Common myeloid progenitor, CD34-positive (primary cell): ENCODE measurements at regions not wholly inside any gene's neighbourhood (a gene's known extent, or its start where the extent isn't known, plus 50 kb on each side); places are given as distances from the start of the nearest gene placed in this dataset.

Experiments
- CTCF ChIA-PET: fragments of 350-600 bp; sonication (Branson Sonifier 250); formaldehyde crosslinking; loops from one replicate; lab custom pipeline; 2021; ENCODE audit warnings: antibody characterized with exemption; lab: Charles Lee
- POLR2A ChIA-PET: fragments of 350-600 bp; sonication (Branson Sonifier 250); formaldehyde crosslinking; loops from one replicate; lab custom pipeline; 2021; ENCODE audit warnings: antibody characterized with exemption; lab: Charles Lee
- DNase-seq, 3 donors: peaks; one replicate each; pipeline versions ENCODE4 v3.0.0 to v3.0.0-alpha.2; 2013
- H3K27ac ChIP-seq, 2 experiments: 1 replicate in 1 of 2; 2 replicates in 1 of 2; pipeline ENCODE4 v1.7.0; 2013; ENCODE audit warnings: inconsistent platforms in 2 of 2, low read length in 2 of 2, mild to moderate bottlenecking in 2 of 2, low read depth in 1 of 2, moderate library complexity in 1 of 2; ENCODE audit not compliant: severe bottlenecking in 2 of 2, insufficient read depth in 1 of 2, poor library complexity in 1 of 2
- H3K27me3 ChIP-seq, 5 experiments: replicated peaks in 2 of 5; 1 replicate in 3 of 5; 2 replicates in 2 of 5; pipeline versions ENCODE4 v1.6.1 to v1.7.0; 2013; ENCODE audit warnings: low read length in 4 of 5, mild to moderate bottlenecking in 2 of 5, moderate library complexity in 2 of 5, inconsistent platforms in 1 of 5; ENCODE audit not compliant: insufficient read depth in 5 of 5, control insufficient read depth in 4 of 5
- H3K36me3 ChIP-seq, 4 experiments: 1 replicate in 2 of 4; 2 replicates in 2 of 4; pipeline versions ENCODE4 v1.6.1 to v1.7.0; 2013; ENCODE audit warnings: low read length in 3 of 4, control low read depth in 1 of 4, mild to moderate bottlenecking in 1 of 4; ENCODE audit not compliant: control insufficient read depth in 4 of 4, insufficient read depth in 4 of 4
- H3K4me1 ChIP-seq, 4 experiments: 1 replicate in 3 of 4; 2 replicates in 1 of 4; pipeline versions ENCODE4 v1.6.1 to v1.7.1; 2013; ENCODE audit warnings: low read length in 3 of 4, mild to moderate bottlenecking in 3 of 4, control low read depth in 1 of 4, inconsistent platforms in 1 of 4, moderate library complexity in 1 of 4; ENCODE audit not compliant: control insufficient read depth in 4 of 4, insufficient read depth in 4 of 4; ENCODE audit errors: control extremely low read depth in 1 of 4
- H3K4me3 ChIP-seq, 7 experiments: 1 replicate in 4 of 7; 2 replicates in 3 of 7; pipeline versions ENCODE4 v1.5.1 to v1.7.0; 2013; ENCODE audit warnings: mild to moderate bottlenecking in 7 of 7, low read length in 6 of 7, moderate library complexity in 6 of 7, inconsistent platforms in 2 of 7, low read depth in 2 of 7, control low read depth in 1 of 7; ENCODE audit not compliant: insufficient read depth in 4 of 7, control insufficient read depth in 1 of 7; ENCODE audit errors: extremely low read depth in 1 of 7
- H3K9me3 ChIP-seq, 5 experiments: 1 replicate in 4 of 5; 2 replicates in 1 of 5; pipeline versions ENCODE4 v1.6.1 to v1.7.1; 2013; ENCODE audit warnings: low read length in 4 of 5, mild to moderate bottlenecking in 2 of 5, inconsistent platforms in 1 of 5, low read depth in 1 of 5, moderate library complexity in 1 of 5; ENCODE audit not compliant: control insufficient read depth in 4 of 5, insufficient read depth in 2 of 5; ENCODE audit errors: control extremely low read depth in 1 of 5
- WGBS: methylation state at CpG from one replicate; pipeline ENCODE4 v1.1.5; 2013; ENCODE audit not compliant: insufficient coverage; 5-methylcytosine and 5-hydroxymethylcytosine counted together

DNA sequence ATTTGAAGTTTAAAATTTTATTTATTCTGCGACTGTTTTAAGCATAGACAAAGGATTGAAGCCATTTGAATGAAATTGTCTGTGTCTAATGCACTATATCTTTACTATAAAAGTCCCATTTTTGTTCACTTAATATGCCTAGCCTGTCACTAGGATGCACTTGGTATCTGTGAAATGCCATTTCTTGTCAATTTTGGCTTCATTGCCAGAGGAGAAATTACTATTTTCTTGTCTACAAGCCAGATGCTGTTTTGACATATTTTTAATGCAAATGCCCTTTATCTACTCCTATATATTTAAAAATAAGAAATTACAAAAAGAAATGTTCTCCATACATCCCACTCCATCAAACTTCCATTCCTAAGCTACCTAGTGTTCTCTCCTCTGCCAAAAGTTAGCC is 1704.5 kb upstream of the RAG2 start:
- no peaks in the 10 kb centered on the region for H3K4me1 ChIP-seq
- H3K27me3 ChIP-seq = no peaks in the 10 kb centered on the region
- WGBS = no CpG with 5 or more reads among the region's 1 CpG
- no peak for DNase-seq
- ChIA-PET CTCF (no interaction called here), POLR2A (no interaction called here)
- no peaks in the 10 kb centered on the region for H3K9me3 ChIP-seq
- no peaks in the 10 kb centered on the region for H3K36me3 ChIP-seq
- no peak overlapping the region for H3K27ac ChIP-seq
- no peak overlapping the region for H3K4me3 ChIP-seq

DNA sequence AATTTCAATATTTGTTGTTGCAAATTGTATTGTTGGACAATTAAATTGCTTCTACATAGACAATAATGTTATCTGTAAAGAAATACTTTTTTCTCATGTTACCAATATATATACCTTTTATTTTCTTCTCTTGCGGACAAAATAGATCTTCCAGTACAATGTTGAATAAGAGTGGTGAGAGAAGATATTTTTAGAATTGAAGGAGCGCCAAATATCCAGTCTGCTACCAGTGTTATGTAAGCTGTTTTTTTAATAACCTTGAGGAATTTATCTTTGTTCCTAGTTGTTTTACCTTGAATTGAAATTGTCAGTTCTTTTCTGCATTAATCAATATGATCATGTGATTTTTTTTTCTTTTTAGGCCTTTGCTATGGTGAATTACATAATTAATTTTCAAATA is 1702.5 kb upstream of the RAG2 start:
- H3K9me3 ChIP-seq = peaks cover 0 to 5% (median 3%) of the 10 kb centered on the region in 5 experiments
- no peak for DNase-seq
- WGBS = no CpG with 5 or more reads among the region's 2 CpGs
- H3K4me3 ChIP-seq = no peak overlapping the region
- H3K4me1 ChIP-seq = no peaks in the 10 kb centered on the region
- ChIA-PET CTCF (no interaction called here), POLR2A (no interaction called here)
- H3K27ac ChIP-seq = no peak overlapping the region
- H3K27me3 ChIP-seq = no peaks in the 10 kb centered on the region
- H3K36me3 ChIP-seq = no peaks in the 10 kb centered on the region

DNA sequence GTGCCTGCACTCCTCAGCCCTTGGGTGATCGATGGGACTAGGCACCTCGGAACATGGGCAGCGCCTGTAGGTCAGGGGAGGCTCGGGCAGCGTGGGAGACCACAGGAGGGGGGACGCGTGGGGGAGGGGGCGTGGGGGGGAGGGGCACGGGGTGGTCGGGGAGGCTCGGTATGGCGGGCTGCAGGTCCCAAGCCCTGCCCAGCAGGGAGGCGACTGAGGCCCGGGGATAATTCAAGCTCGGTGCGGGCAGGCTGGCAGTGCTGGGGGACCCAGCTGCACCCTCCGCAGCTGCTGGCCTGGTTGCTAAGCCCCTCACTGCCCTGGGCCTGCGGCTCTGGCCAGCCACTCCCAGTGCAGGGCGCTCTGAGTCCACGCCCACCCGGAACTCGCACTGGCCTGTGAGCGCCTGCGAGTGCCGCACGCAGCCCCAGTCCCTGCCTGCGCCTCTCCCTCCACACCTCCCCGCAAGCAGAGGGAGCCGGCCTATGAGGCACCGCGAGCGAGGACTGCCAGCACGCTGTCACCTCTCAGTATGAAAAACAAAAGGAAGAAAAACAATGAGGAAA is 1698.3 kb upstream of the RAG2 start:
- POLR2A ChIA-PET = no interaction called here
- Histone ChIP-seq H3K4me3 (no peak overlapping the region), H3K9me3 (peaks cover 0 to 6% (median 3%) of the 10 kb centered on the region in 5 experiments), H3K36me3 (no peaks in the 10 kb centered on the region), H3K27ac (no peak overlapping the region), H3K4me1 (no peaks in the 10 kb centered on the region), H3K27me3 (no peaks in the 10 kb centered on the region)
- WGBS = 98% methylated on average over 11 of the region's 33 CpGs
- no peak for DNase-seq
- CTCF ChIA-PET = no interaction called here

DNA sequence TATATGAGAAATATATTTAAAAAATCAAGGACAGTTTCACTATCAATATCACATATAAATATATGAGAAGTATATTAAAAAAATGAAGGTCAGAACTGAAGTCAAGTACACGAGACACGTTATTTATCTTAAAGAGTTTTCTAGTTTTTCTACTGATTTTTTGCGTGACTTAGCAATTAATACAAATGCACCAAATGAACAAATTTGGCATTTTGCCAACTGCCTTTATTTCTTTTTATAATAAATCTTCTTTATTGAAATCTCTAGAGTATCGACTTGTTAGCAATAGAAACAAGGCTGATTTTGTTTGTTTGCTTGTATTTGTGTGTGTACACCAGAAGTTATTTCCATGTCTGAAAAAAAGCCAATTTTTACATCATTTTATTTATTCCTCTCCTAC is 1684.7 kb upstream of the RAG2 start:
- peaks cover 0 to 4% (median 0%) of the 10 kb centered on the region in 4 experiments for H3K4me1 ChIP-seq
- ChIA-PET POLR2A (no interaction called here), CTCF (no interaction called here)
- peaks cover 0 to 4% (median 0%) of the 10 kb centered on the region in 5 experiments for H3K9me3 ChIP-seq
- H3K4me3 ChIP-seq = no peak overlapping the region
- DNase-seq = no peak
- WGBS = no CpG with 5 or more reads among the region's 4 CpGs
- H3K27ac ChIP-seq = no peak overlapping the region
- H3K36me3 ChIP-seq = no peaks in the 10 kb centered on the region
- no peaks in the 10 kb centered on the region for H3K27me3 ChIP-seq

DNA sequence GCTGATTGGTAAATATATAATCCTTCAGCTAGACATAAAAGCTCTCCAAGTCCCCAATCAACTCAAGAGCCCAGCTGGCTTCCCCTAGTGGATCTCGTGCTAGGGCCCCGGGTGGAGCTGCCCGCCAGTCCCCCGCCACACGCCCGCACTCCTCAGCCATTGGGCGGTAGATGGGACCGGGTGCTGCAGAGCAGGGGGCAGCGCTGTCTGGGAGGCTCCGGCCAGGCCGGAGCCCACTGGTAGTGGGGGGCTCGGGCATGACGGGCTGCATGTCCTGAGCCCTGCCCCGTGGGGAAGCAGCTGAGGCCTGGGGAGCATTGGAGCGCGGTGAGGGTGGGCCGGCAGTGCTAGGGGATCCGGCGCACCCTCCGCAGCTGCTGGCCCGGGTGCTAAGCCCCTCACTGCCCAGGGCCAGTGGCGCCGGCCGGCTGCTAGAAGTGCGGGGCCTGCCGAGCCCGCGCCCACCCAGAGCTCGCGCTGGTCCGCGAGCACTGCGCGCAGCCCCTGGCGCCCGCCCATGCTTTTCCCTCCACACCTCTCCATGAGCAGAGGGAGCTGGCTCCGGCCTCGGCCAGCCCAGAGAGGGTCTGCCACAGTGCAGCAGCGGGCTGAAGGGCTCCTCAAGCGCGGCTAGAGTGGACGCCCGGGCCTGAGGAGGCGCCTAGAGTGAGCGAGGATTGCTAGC is 1680.6 kb upstream of the RAG2 start:
- 98% methylated on average over 34 of the region's 45 CpGs for WGBS
- Histone ChIP-seq H3K4me1 (peaks cover 0 to 5% (median 1%) of the 10 kb centered on the region in 4 experiments), H3K36me3 (no peaks in the 10 kb centered on the region), H3K27me3 (no peaks in the 10 kb centered on the region), H3K27ac (no peak overlapping the region), H3K4me3 (no peak overlapping the region), H3K9me3 (peaks cover 0 to 4% (median 0%) of the 10 kb centered on the region in 5 experiments)
- ChIA-PET POLR2A (no interaction called here), CTCF (no interaction called here)
- DNase-seq = no peak

DNA sequence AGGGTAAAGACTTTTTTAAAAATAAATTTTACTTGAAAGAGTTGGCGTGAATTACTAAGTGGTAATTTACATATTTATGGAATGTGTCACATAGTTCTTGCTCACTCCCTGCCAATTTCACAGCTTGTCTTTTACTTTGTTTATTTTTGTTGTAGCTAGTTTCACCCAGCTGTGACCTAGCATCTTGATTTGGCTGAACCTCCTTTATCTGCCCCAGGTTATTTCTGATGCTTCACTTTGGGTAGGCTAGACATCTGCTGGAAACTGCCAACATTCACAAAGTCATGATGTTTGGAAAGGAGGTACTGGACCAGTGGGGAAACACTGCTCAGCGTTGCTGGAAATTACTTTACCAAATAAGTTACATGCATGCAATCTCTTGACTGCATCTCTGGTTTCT is 1676.0 kb upstream of the RAG2 start:
- ChIA-PET CTCF (no interaction called here), POLR2A (no interaction called here)
- peaks cover 0 to 5% (median 1%) of the 10 kb centered on the region in 4 experiments for H3K4me1 ChIP-seq
- DNase-seq = no peak
- H3K36me3 ChIP-seq = no peaks in the 10 kb centered on the region
- no CpG with 5 or more reads among the region's 2 CpGs for WGBS
- no peaks in the 10 kb centered on the region for H3K27me3 ChIP-seq
- no peak overlapping the region for H3K27ac ChIP-seq
- no peak overlapping the region for H3K4me3 ChIP-seq
- H3K9me3 ChIP-seq = peaks cover 0 to 5% (median 0%) of the 10 kb centered on the region in 5 experiments

DNA sequence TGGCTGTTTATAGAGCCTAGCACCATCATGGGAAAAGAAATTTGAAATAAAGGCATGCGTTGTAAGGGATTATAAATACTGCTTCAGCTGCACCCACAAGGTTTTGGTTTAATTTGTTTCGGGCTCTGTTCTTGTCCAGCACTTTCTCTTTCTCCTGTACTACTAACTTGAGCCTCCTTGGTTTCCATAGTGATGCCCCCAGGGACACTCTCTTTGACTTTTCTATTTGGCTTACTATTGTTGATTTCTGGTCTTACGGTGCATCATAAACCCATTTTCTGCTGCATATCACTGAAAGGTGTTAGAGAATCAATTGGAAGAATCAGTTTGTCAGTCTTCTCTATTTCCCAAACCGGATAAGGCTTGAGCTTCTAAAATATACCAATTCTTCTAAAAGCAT is 1674.3 kb upstream of the RAG2 start:
- 97% methylated on average over 4 of the region's 4 CpGs for WGBS
- Histone ChIP-seq H3K36me3 (no peaks in the 10 kb centered on the region), H3K9me3 (peaks cover 0 to 5% (median 0%) of the 10 kb centered on the region in 5 experiments), H3K4me1 (peaks cover 0 to 5% (median 1%) of the 10 kb centered on the region in 4 experiments), H3K4me3 (no peak overlapping the region), H3K27me3 (no peaks in the 10 kb centered on the region), H3K27ac (no peak overlapping the region)
- POLR2A ChIA-PET = no interaction called here
- no peak for DNase-seq
- CTCF ChIA-PET = no interaction called here
